RWPE2 (cell line): ENCODE measurements at regions not wholly inside any gene's neighbourhood (a gene's known extent, or its start where the extent isn't known, plus 50 kb on each side); places are given as distances from the start of the nearest gene placed in this dataset.

Experiments used
- ATAC-seq: fragments of 200-7000 bp; cut with Tn5 transposase; 3 replicates; pipeline ENCODE4 v1.9.1; 2021; ENCODE audit warnings: low read depth
- DNase-seq: peaks from one replicate; pipeline ENCODE4 v3.0.0-alpha.2; 2020; ENCODE audit warnings: low spot score
- H3K27ac ChIP-seq: fragments of 450-650 bp; 2 replicates; pipeline ENCODE4 v1.5.1; 2017; ENCODE audit warnings: mild to moderate bottlenecking; ENCODE audit not compliant: poor library complexity, severe bottlenecking
- H3K27me3 ChIP-seq: fragments of 250-450 bp; sonication (Bioruptor Pico); 2 replicates; pipeline ENCODE4 v1.5.1; 2021; ENCODE audit warnings: mild to moderate bottlenecking, moderate library complexity; ENCODE audit not compliant: insufficient read depth, poor library complexity, severe bottlenecking
- H3K36me3 ChIP-seq: fragments of 250-450 bp; sonication (Bioruptor Pico); 2 replicates; pipeline ENCODE4 v1.5.1; 2020; ENCODE audit warnings: low read depth, mild to moderate bottlenecking, moderate library complexity
- H3K4me1 ChIP-seq: fragments of 250-450 bp; sonication (Bioruptor Pico); 2 replicates; pipeline ENCODE4 v1.5.1; 2021; ENCODE audit warnings: mild to moderate bottlenecking, moderate library complexity; ENCODE audit not compliant: insufficient read depth, poor library complexity, severe bottlenecking
- H3K4me3 ChIP-seq: fragments of 250-450 bp; sonication (Bioruptor Pico); 2 replicates; pipeline ENCODE4 v1.5.1; 2021; ENCODE audit warnings: mild to moderate bottlenecking, moderate library complexity; ENCODE audit not compliant: severe bottlenecking
- H3K9me3 ChIP-seq: fragments of 250-450 bp; sonication (Bioruptor Pico); 2 replicates; pipeline ENCODE4 v1.5.1; 2021; ENCODE audit warnings: mild to moderate bottlenecking, moderate library complexity; ENCODE audit not compliant: severe bottlenecking
- CTCF ChIP-seq: fragments of 450-650 bp; IDR thresholded peaks from one replicate; pipeline ENCODE4 v1.5.1; 2017; ENCODE audit warnings: mild to moderate bottlenecking, moderate library complexity; ENCODE audit not compliant: poor library complexity, severe bottlenecking

GRCh38 chr2:219739066-219739465 lies 111.6 kb downstream of the SLC4A3 start:
- TF ChIP-seq CTCF: no peak
- H3K27me3 ChIP-seq: no peaks in the 10 kb centered on the region
- no peak for ATAC-seq

GRCh38 chr2:219739866-219740440 lies 112.5 kb downstream of the SLC4A3 start:
- no peak for DNase-seq
- no peak overlapping the region for H3K27ac ChIP-seq
- no peaks in the 10 kb centered on the region for H3K9me3 ChIP-seq
- no peaks in the 10 kb centered on the region for H3K27me3 ChIP-seq
- H3K4me1 ChIP-seq: no peaks in the 10 kb centered on the region
- no peaks in the 10 kb centered on the region for H3K36me3 ChIP-seq
- H3K4me3 ChIP-seq: no peak overlapping the region
- no peak for TF ChIP-seq CTCF
- ATAC-seq: no peak

More at GRCh38 chr2:219739066-219739465, 111.6 kb downstream of the SLC4A3 start:
- no peaks in the 10 kb centered on the region for H3K9me3 ChIP-seq
- H3K4me3 ChIP-seq: no peak overlapping the region
- H3K36me3 ChIP-seq: no peaks in the 10 kb centered on the region
- no peaks in the 10 kb centered on the region for H3K4me1 ChIP-seq
- DNase-seq: no peak
- no peak overlapping the region for H3K27ac ChIP-seq

GRCh38 chr2:219743548-219743947 lies 116.1 kb downstream of the SLC4A3 start:
- no peak overlapping the region for H3K4me3 ChIP-seq
- no peak for DNase-seq
- no peak for TF ChIP-seq CTCF
- no peaks in the 10 kb centered on the region for H3K9me3 ChIP-seq
- no peaks in the 10 kb centered on the region for H3K27me3 ChIP-seq
- no peak overlapping the region for H3K27ac ChIP-seq
- ATAC-seq: no peak
- H3K36me3 ChIP-seq: no peaks in the 10 kb centered on the region
- H3K4me1 ChIP-seq: no peaks in the 10 kb centered on the region

- H3K27me3 ChIP-seq: no peaks in the 10 kb centered on the region
- no peak overlapping the region for H3K4me3 ChIP-seq
- no peaks in the 10 kb centered on the region for H3K36me3 ChIP-seq
- ATAC-seq (no peak), DNase-seq (no peak)
- H3K27ac ChIP-seq: no peak overlapping the region
- H3K4me1 ChIP-seq: no peaks in the 10 kb centered on the region
- H3K9me3 ChIP-seq: no peaks in the 10 kb centered on the region
- no peak for TF ChIP-seq CTCF
These were observed 116.6 kb downstream of the SLC4A3 start for GRCh38 chr2:219744066-219744465.

GRCh38 chr2:219744600-219744999 lies 117.2 kb downstream of the SLC4A3 start:
- Histone ChIP-seq H3K9me3 (no peaks in the 10 kb centered on the region), H3K36me3 (no peaks in the 10 kb centered on the region), H3K27ac (no peak overlapping the region), H3K27me3 (no peaks in the 10 kb centered on the region), H3K4me3 (no peak overlapping the region), H3K4me1 (no peaks in the 10 kb centered on the region)
- ATAC-seq (no peak), DNase-seq (no peak)
- no peak for TF ChIP-seq CTCF
